Adrenal gland (tissue), 5 donors: ENCODE measurements at regions not wholly inside any gene's neighbourhood (a gene's known extent, or its start where the extent isn't known, plus 50 kb on each side); places are given as distances from the start of the nearest gene placed in this dataset.

Experiments used
- CTCF ChIP-seq, 6 experiments: fragments of 450-650 bp in 4 of 6; fragments of 200-600 bp in 2 of 6; sonication (generic) in 1 of 6; IDR thresholded peaks; 1 replicate in 5 of 6; 2 replicates in 1 of 6; pipeline versions ENCODE4 v1.5.1 to v1.8.0; 2016 to 2021; ENCODE audit warnings: antibody characterized with exemption in 6 of 6, mild to moderate bottlenecking in 2 of 6, moderate library complexity in 1 of 6
- POLR2A ChIP-seq, 2 donors: fragments of 450-650 bp; IDR thresholded peaks; one replicate each; pipeline ENCODE4 v1.6.1; 2017; ENCODE audit warnings: antibody characterized with exemption in 2 of 2, mild to moderate bottlenecking in 2 of 2, moderate library complexity in 1 of 2
- donor health status: DM: no; HTN: no; CAD: no.

GRCh38 chr1:188735567-188735966, 1742.1 kb downstream of the BRINP3 start:
- TF ChIP-seq CTCF (IDR thresholded peaks at IDR 0.05) = no peak
- no peak for TF ChIP-seq POLR2A (IDR thresholded peaks at IDR 0.05)
